B cell (primary cell): ENCODE measurements at regions not wholly inside any gene's neighbourhood (a gene's known extent, or its start where the extent isn't known, plus 50 kb on each side); places are given as distances from the start of the nearest gene placed in this dataset.

Experiments
- EZH2 ChIP-seq: IDR thresholded peaks from 2 replicates; pipeline ENCODE4 v1.6.1; 2012; ENCODE audit warnings: borderline replicate concordance, low read depth, mild to moderate bottlenecking, moderate library complexity, low read length; ENCODE audit not compliant: insufficient read depth, poor library complexity, severe bottlenecking
- TF ChIP-seq, protein P1 (sequence below): fragments of 200-600 bp; IDR thresholded peaks from one replicate; pipeline ENCODE4 v1.8.0; 2022; ENCODE audit warnings: antibody characterized with exemption, mild to moderate bottlenecking

DNA sequence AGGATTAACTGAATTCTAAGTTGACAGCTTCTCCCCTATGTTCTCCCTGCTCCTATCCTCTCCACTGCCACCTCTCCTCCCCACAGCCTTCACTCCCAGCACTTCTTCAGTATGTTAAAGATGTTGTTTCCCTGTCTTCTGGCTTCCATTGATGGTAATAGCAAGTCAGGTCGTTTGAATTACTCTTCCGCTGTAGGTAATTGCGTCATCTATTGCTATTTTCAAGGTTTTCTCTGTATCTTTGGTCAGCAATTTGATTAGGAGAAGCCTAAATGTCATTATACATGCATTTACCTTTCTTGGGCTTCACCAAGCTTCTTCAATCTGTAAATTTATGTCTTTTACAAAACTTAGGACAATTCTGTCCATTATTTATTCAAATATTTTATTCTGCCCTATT lies 377.3 kb upstream of the KLF12 start:
- TF ChIP-seq EZH2: no peak
- TF ChIP-seq, protein P1, sequence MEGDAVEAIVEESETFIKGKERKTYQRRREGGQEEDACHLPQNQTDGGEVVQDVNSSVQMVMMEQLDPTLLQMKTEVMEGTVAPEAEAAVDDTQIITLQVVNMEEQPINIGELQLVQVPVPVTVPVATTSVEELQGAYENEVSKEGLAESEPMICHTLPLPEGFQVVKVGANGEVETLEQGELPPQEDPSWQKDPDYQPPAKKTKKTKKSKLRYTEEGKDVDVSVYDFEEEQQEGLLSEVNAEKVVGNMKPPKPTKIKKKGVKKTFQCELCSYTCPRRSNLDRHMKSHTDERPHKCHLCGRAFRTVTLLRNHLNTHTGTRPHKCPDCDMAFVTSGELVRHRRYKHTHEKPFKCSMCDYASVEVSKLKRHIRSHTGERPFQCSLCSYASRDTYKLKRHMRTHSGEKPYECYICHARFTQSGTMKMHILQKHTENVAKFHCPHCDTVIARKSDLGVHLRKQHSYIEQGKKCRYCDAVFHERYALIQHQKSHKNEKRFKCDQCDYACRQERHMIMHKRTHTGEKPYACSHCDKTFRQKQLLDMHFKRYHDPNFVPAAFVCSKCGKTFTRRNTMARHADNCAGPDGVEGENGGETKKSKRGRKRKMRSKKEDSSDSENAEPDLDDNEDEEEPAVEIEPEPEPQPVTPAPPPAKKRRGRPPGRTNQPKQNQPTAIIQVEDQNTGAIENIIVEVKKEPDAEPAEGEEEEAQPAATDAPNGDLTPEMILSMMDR: no peak
